22Rv1 (cell line): ENCODE measurements at regions not wholly inside any gene's neighbourhood (a gene's known extent, or its start where the extent isn't known, plus 50 kb on each side); places are given as distances from the start of the nearest gene placed in this dataset.

Experiments
- CTCF ChIP-seq: fragments of 450-650 bp; IDR thresholded peaks from 2 replicates; pipeline ENCODE4 v1.5.1; 2017; ENCODE audit warnings: mild to moderate bottlenecking
- ZFX ChIP-seq: fragments of 450-650 bp; IDR thresholded peaks from 2 replicates; pipeline ENCODE4 v1.6.1; 2017; ENCODE audit warnings: antibody characterized with exemption, borderline replicate concordance

DNA sequence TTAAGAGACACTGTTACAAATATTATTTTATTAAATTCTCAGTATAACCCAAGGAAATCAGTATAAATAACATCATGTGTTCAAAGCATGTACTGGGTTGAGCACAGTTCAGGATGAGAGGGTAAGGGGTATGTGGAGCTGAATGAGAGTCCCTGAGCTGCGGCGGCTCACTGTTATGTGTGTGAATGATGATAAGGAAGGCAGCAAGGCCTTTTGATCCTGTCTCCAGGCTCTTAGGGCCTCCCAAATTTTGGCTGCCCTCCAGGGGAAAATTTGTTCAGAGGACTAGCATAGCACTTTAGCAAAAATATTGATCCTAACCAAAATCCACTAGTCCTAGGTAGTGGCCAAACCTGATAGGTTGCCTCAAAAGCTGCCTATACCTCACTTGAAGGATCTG, 86.1 kb upstream of the SPON1 start:
- no peak for TF ChIP-seq CTCF
- TF ChIP-seq ZFX = no peak
